Osteoblast (primary cell): ENCODE measurements at regions not wholly inside any gene's neighbourhood (a gene's known extent, or its start where the extent isn't known, plus 50 kb on each side); places are given as distances from the start of the nearest gene placed in this dataset.

ENCODE experiments used
- DNase-seq: peaks from one replicate; pipeline ENCODE4 v3.0.0; 2011; ENCODE audit warnings: low spot score, mixed read lengths; ENCODE audit not compliant: insufficient read length; ENCODE audit errors: missing footprints
- H2AFZ ChIP-seq: 2 replicates; pipeline ENCODE4 v1.6.0; 2011; ENCODE audit warnings: mild to moderate bottlenecking, low read length
- H3K27ac ChIP-seq: 2 replicates; pipeline ENCODE4 v1.5.1; 2011; ENCODE audit warnings: mild to moderate bottlenecking, low read depth, low read length, moderate library complexity
- H3K27me3 ChIP-seq: 2 replicates; pipeline ENCODE4 v1.6.0; 2012; ENCODE audit warnings: mild to moderate bottlenecking, control low read depth, inconsistent platforms, low read length, moderate library complexity; ENCODE audit not compliant: insufficient read depth
- H3K36me3 ChIP-seq: 2 replicates; pipeline ENCODE4 v1.5.1; 2011; ENCODE audit warnings: mild to moderate bottlenecking, low read length, control low read depth, moderate library complexity; ENCODE audit not compliant: insufficient read depth
- H3K4me1 ChIP-seq: 2 replicates; pipeline ENCODE4 v1.5.1; 2011; ENCODE audit warnings: mild to moderate bottlenecking, low read length, control low read depth, moderate library complexity; ENCODE audit not compliant: insufficient read depth
- H3K4me2 ChIP-seq: 2 replicates; pipeline ENCODE4 v1.6.0; 2011; ENCODE audit warnings: mild to moderate bottlenecking, low read length; ENCODE audit not compliant: insufficient read depth
- H3K4me3 ChIP-seq: fragments of 200-600 bp; sonication (generic); 3 replicates; pipeline ENCODE4 v1.5.1; 2012; ENCODE audit warnings: mild to moderate bottlenecking, low read length, inconsistent platforms; ENCODE audit not compliant: insufficient read depth
- H3K79me2 ChIP-seq: 2 replicates; pipeline ENCODE4 v1.6.0; 2012; ENCODE audit warnings: mild to moderate bottlenecking, low read length, control low read depth, inconsistent platforms; ENCODE audit not compliant: insufficient read depth
- H3K9me3 ChIP-seq: 2 replicates; pipeline ENCODE4 v1.5.1; 2011; ENCODE audit warnings: low read depth, low read length, control low read depth
- H4K20me1 ChIP-seq: 2 replicates; pipeline ENCODE4 v1.6.0; 2012; ENCODE audit warnings: mild to moderate bottlenecking, low read length, control low read depth; ENCODE audit not compliant: insufficient read depth
- CTCF ChIP-seq: IDR thresholded peaks from 2 replicates; pipeline ENCODE4 v1.5.1; 2011; ENCODE audit warnings: mild to moderate bottlenecking, low read depth, low read length, moderate library complexity; ENCODE audit errors: extremely low read depth

GRCh38 chr17:83014940-83015910, 64.2 kb upstream of the METRNL start:
- H3K4me2 ChIP-seq = no peak overlapping the region
- H2AFZ ChIP-seq = no peak overlapping the region
- no peaks in the 10 kb centered on the region for H3K79me2 ChIP-seq
- peaks cover 15% of the 10 kb centered on the region for H3K4me1 ChIP-seq
- H4K20me1 ChIP-seq = no peaks in the 10 kb centered on the region
- no peak overlapping the region for H3K4me3 ChIP-seq
- peaks cover 3% of the 10 kb centered on the region for H3K36me3 ChIP-seq
- H3K9me3 ChIP-seq = no peaks in the 10 kb centered on the region
- H3K27ac ChIP-seq = no peak overlapping the region
- no peaks in the 10 kb centered on the region for H3K27me3 ChIP-seq
- TF ChIP-seq CTCF = no peak
- no peak for DNase-seq

GRCh38 chr17:83018658-83019193, 60.7 kb upstream of the METRNL start:
- no peak for DNase-seq
- no peak overlapping the region for H3K27ac ChIP-seq
- H3K4me3 ChIP-seq = no peak overlapping the region
- peaks cover 3% of the 10 kb centered on the region for H3K36me3 ChIP-seq
- H3K79me2 ChIP-seq = no peaks in the 10 kb centered on the region
- no peak overlapping the region for H2AFZ ChIP-seq
- H3K9me3 ChIP-seq = no peaks in the 10 kb centered on the region
- no peaks in the 10 kb centered on the region for H4K20me1 ChIP-seq
- no peak for TF ChIP-seq CTCF
- H3K27me3 ChIP-seq = no peaks in the 10 kb centered on the region
- no peak overlapping the region for H3K4me2 ChIP-seq
- H3K4me1 ChIP-seq = peaks cover under 1% of the 10 kb centered on the region

- no peak overlapping the region for H3K4me3 ChIP-seq
- no peak overlapping the region for H3K27ac ChIP-seq
- TF ChIP-seq CTCF = no peak
Observed at GRCh38 chr17:83019376-83019775, 60.0 kb upstream of the METRNL start.

More at GRCh38 chr17:83019376-83019775, 60.0 kb upstream of the METRNL start:
- Histone ChIP-seq H3K36me3 (peaks cover 3% of the 10 kb centered on the region), H3K4me1 (no peaks in the 10 kb centered on the region), H4K20me1 (no peaks in the 10 kb centered on the region), H2AFZ (no peak overlapping the region), H3K9me3 (no peaks in the 10 kb centered on the region), H3K27me3 (no peaks in the 10 kb centered on the region), H3K79me2 (no peaks in the 10 kb centered on the region), H3K4me2 (no peak overlapping the region)
- DNase-seq = no peak
